HG02571 (cell line): ENCODE measurements at regions not wholly inside any gene's neighbourhood (a gene's known extent, or its start where the extent isn't known, plus 50 kb on each side); places are given as distances from the start of the nearest gene placed in this dataset.
"Not testable (repeated sequence)": the region's sequence is repeated elsewhere in the genome, so short reads cannot be mapped to it uniquely, and the experiment has no call there.

Experiments
- ATAC-seq: cut with Tn5 transposase; IDR thresholded peaks from one replicate; pipeline ENCODE4 v1.9.1; 2021; ENCODE audit warnings: mild to moderate bottlenecking, moderate library complexity; ENCODE audit not compliant: unreplicated experiment

GRCh38 chr7:68911754-68912153 is 686.5 kb upstream of the AUTS2 start:
- no peak for ATAC-seq

GRCh38 chr7:68914006-68914405 is 684.3 kb upstream of the AUTS2 start:
- no peak for ATAC-seq

GRCh38 chr7:68917041-68917651 is 681.1 kb upstream of the AUTS2 start:
- no peak for ATAC-seq

- no peak for ATAC-seq
These were observed 679.7 kb upstream of the AUTS2 start for GRCh38 chr7:68918621-68919020.

- no peak for ATAC-seq
These were observed 675.4 kb upstream of the AUTS2 start for GRCh38 chr7:68922850-68923249.

GRCh38 chr7:68925241-68925640 is 673.0 kb upstream of the AUTS2 start:
- no peak for ATAC-seq

- ATAC-seq = no peak
These were observed 668.5 kb upstream of the AUTS2 start for GRCh38 chr7:68929781-68930261.

- ATAC-seq = no peak
These were observed 661.7 kb upstream of the AUTS2 start for GRCh38 chr7:68936471-68937035.

- no peak for ATAC-seq
These were observed 660.1 kb upstream of the AUTS2 start for GRCh38 chr7:68938151-68938550.

- no peak for ATAC-seq
These were observed 654.5 kb upstream of the AUTS2 start for GRCh38 chr7:68943786-68944185.

- ATAC-seq = no peak
These were observed 642.6 kb upstream of the AUTS2 start for GRCh38 chr7:68955656-68956055.

- ATAC-seq = no peak
These were observed 639.7 kb upstream of the AUTS2 start for GRCh38 chr7:68958571-68958970.

GRCh38 chr7:68963552-68963951 is 634.7 kb upstream of the AUTS2 start:
- no peak for ATAC-seq

- ATAC-seq = no peak
These were observed 634.2 kb upstream of the AUTS2 start for GRCh38 chr7:68964060-68964459.

- ATAC-seq = no peak
These were observed 632.9 kb upstream of the AUTS2 start for GRCh38 chr7:68965351-68965750.

- no peak for ATAC-seq
These were observed 630.7 kb upstream of the AUTS2 start for GRCh38 chr7:68967598-68967997.

- ATAC-seq = no peak
These were observed 628.7 kb upstream of the AUTS2 start for GRCh38 chr7:68969571-68969970.

- ATAC-seq = no peak
These were observed 626.5 kb upstream of the AUTS2 start for GRCh38 chr7:68971634-68972340.

GRCh38 chr7:68977385-68978055 is 620.8 kb upstream of the AUTS2 start:
- ATAC-seq = no peak

GRCh38 chr7:68978710-68979109 is 619.6 kb upstream of the AUTS2 start:
- no peak for ATAC-seq

GRCh38 chr7:68980011-68980410 is 618.3 kb upstream of the AUTS2 start:
- ATAC-seq = no peak

- ATAC-seq = not testable (repeated sequence)
These were observed 617.8 kb upstream of the AUTS2 start for GRCh38 chr7:68980432-68980831.
